ENCODE measurements at regions not wholly inside any gene's neighbourhood (a gene's known extent, or its start where the extent isn't known, plus 50 kb on each side); places are given as distances from the start of the nearest gene placed in this dataset.
"Not testable (repeated sequence)": the region's sequence is repeated elsewhere in the genome, so short reads cannot be mapped to it uniquely, and the experiment has no call there.

DNA sequence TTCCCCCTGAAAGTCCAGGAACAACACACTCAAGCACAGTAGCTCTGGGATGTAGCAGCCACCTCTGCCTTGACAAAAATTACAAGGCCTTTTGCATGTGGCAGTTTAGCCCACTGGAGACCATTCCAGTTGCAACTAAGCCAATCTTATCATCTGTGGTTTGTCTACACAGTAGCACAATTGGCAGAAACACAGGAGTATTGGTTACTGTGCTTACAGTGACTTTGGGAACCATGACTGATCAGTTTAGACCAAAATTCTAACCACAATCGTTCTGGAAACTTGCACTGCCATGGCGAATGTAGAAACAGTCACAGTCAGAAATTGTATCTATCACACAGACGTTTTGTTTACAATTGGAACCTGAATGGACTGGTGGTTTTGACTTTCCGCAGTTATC, 403.7 kb upstream of the MEIS1 start:
- no peak for DNase-seq

DNA sequence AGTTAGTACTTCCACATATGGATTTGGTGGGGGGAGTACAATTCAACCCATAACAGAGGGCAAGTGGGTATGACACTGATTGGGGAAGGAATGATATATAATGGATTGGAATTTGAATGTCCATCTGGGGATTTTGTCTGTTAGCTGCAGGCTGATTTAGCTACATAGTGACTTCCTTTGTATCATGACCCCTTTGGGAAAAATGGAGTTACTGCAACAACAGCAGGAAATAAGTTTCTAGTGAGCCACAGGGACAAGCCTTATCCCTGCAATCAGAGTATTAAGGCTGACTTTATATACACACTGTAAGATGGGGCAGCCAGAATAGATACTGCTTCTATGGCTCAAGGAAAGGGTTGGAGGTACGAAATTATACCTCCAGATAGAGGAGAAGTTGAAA, 404.4 kb upstream of the MEIS1 start:
- no peak for DNase-seq

DNA sequence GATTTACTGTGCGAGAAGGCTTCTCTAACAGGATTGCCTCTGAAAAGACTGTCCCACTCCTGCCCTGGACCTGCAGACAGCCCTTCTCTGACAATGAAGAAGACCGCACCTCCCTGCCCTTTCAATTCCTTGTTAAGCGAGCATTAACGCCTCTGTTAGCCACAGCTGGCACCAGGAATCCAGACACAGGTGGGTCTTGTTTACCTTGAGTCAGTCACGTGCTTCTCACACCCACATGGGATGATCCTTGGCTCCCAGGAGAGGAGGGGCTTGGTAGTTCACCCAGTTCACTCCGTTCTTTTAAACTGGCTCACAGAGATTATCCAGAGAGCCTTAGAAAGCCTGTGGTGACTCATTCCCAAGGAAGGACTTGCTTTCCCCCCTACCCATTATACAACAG, 410.5 kb upstream of the MEIS1 start:
- no peak for DNase-seq

DNA sequence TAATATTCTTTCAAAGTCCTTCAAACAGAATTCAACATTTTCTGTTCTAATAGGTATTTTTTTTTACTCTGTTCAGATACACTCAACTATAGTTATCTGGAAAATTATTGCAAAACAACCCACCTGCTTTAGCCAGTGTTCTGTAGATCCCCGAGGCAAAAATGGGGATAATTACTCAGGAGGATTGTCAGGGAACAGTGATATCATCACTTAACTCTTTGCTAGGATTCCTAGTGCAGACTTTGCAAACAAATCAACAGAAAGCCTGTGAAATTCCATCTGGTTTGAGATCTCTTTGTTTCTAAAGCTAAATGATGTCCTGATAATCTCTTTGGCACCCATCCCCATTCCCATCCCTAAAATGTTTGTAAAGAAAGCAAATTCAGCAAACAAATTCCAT, 413.6 kb upstream of the MEIS1 start:
- no peak for DNase-seq

DNA sequence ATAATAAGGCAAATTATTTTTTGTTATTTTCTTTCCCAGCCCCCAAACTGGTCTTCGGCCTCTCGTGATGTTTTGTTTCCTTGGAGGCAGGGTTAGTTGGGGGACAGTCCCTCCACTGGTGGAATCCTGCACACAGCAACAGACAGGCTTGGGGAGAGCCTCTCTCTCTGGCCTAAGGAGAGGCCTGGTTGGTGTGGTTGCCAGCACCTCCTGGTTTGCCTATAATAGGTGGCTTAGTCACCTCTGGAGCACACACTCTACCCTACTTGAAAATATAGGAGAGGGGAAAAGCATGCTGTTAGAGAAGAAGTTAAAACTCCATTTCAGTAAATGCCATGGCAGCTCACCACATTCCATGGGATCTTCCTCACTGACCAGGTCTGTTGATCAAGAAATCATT, 417.2 kb upstream of the MEIS1 start:
- DNase-seq, result no peak

DNA sequence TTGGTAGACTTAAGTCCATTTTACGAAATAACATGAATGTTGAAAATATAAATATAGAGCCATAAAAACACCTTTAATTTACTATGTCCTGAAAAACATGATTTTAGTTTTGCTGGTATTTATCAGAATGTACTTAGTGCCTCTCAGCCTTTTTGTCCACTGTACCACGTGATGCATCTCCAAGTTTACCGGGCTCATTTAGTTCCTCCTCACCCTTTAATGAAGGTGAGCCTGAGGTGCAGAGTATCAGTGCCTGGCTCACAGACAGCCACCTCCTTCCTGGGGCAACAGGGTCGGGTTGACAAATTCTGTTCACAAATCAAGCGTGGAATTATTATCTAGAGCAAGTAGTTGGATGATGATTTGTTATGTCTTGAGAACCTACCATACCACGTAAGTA, 420.5 kb upstream of the MEIS1 start:
- no peak for DNase-seq

DNA sequence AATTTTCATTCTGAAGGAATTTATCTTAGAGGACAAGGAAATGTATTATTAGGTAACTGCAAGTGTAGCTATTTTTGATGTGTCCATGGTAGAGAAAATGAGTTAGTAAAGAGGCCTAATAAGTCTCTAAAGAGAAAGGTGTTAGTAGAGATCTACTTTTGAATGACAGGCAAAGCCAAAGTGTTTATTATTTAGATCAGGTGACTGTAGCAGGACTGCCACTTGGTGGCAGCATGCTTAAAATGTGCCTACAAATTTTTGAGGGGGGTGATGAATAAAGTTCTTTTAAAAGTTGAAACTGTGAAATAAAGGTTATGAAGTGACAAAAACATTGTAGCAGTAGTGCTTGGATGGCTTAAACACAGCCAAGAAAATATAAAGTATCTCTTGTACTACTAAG, 421.5 kb upstream of the MEIS1 start:
- no peak for DNase-seq

DNA sequence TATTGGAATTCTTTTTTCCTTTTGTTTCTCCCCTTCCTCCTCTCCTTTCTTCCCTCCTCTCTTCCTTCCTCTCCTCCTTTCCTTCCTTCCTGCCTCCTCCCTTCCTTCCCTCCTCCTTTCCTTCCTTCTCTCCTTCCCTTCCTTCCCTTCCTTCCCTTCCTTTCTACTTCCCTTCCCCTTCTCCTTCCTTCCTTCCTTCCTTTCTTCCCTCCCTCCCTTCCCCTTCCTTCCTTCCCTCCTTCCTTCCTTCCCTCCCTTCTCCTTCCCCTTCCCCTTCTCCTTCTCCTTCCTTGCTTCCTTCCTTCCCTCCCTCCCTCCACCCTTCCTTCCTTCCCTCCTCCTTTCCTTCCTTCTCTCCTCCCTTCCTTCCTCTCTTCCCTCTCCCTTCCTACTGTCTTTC, 431.0 kb upstream of the MEIS1 start:
- no peak for DNase-seq

DNA sequence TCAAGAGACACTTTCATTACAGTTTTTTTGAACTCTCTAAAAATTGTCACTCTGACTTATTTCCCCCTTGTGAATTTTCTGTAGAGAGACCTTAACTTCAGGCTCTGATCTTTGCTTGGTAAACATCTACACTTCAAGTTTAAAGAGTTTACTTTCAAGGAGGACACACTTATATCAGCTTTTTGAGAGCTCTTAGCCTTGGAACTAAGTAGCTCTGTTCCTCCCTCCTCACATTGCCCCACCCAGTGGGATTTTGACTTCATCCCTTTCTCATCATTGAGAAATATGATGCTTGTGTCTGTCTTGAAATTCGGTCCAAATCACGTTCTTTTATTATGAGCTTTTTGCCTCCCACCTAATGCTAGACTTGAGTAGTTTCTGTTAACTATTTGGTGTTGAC, 433.4 kb upstream of the MEIS1 start:
- DNase-seq, result no peak

DNA sequence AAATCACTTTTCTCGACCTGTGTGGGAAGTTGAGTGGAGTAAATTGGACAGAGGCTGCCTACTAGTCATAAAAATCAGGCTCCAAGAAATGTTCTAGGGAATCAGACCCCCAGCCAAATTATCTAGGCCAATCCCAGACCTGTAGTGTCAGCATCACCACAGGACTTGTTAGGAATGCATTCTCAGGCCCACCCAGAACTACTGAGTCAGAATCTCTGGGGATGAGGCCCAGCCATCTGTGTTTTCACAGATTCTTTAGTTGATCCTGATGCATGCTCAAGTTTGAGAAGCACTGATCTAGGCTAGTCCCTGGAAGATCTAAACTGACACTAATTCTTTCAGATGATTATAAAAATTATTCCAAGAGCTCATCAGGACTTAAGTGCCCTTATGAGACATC, 434.0 kb upstream of the MEIS1 start:
- no peak for DNase-seq

DNA sequence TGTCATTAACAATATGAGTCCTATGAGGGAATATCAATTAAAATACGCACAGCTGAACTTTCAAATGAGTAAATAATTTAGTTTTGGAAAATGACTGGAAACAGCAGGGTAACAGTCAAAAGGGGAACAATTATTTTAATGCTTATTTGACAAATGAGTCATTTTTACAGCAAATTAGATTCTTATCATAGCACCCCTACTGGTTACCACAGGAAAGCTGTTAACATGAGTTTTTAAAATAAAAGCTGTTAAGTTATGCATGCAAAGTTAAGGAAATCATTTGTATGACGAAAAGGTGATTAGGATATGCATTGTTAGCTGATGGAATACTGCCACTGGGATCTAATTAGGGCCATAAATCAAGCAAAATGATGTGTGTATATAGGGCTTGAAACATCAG, 435.1 kb upstream of the MEIS1 start:
- DNase-seq, result no peak

DNA sequence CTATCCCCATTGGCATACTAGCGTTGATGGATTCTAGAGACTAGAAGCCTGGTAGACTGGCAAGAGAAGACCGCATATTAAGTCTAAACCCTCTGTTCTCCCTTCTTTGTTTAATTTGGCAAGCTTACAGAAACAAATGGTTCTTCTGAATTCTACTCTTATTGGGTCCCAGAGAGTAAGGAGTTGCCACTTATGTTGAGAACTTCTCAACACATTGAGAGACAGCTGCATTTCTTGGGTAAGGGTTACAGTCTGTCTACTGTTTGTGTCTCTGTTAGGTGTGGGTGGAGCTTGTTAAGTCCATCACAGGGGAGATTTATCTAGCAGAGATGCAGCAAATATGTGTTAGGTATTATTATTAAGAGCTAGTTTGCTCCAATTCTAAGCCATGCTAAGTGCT, 435.8 kb upstream of the MEIS1 start:
- no peak for DNase-seq

DNA sequence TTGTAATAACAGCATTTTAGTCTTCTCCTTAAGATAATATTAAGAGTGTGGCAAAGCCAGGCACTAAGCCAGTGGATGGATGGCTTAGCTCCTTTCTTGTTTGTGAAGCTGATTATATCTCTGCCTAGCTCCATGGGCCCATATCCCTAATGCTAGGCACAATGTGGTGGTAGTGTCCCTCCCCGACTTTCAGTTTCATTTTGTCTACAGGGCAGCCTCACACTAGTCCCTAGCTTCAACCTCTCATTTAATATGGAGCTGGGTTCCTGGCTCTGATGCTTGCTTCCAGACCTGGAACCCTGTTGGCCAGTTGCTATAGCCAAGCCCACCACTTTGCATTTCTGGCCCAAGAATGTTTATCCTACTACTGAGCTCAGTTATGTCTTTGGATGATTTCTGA, 437.0 kb upstream of the MEIS1 start:
- DNase-seq, result no peak

DNA sequence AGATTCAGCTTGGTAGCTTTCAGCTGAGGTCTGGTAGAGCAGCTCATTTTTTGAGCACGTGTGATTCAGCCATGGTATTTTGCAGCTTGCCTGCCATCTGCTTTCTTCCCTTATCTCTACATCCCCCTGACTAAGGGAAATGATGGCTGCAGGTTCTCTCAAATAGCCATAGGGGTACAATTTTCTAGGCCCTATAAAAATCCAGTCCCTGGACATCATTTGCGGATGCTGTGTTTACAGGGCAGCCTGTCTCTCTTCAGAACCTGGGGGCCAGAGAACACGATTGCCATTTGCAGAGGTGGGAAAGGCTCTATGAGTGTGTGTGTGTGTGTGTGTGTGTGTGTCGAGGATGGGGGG, 442.7 kb upstream of the MEIS1 start:
- DNase-seq, result no peak

DNA sequence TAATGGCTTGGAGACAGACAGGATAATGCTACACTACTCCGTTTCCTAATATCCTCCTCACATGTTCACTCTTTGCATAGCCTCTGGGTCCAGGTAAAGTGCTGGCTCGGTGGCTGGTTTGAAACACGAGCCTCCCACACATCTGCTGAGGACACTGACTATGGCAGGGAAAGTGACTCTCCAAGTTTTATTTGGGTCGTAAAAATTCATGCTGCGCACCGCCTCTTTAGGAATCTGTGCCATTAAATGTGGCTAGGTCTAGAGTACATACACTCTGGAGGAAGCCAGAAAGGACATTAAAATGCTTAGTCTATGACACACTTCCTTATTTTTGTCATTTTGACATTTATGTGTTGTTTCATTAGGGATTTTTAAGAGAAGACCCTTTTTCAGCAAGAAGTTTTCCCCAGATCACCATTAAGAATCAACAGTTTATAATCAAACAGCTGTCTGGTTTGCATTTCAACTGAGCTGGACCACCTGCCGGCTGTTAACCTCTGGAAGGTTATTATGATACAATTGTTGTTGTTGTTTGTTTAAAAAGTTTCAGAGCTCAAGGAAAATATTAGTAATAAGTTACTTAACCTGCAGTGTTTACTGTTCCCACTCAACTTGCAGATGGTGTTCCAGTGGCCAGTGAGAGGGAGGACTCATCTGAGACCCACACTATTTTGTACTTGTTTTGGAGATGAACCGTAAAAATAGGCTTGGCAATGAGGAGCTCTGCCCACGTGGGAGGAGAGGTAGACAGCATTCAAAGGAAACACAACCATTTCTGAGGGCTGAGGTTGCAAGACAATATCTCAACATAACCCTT, 443.3 kb upstream of the MEIS1 start:
- DNase-seq, result no peak

DNA sequence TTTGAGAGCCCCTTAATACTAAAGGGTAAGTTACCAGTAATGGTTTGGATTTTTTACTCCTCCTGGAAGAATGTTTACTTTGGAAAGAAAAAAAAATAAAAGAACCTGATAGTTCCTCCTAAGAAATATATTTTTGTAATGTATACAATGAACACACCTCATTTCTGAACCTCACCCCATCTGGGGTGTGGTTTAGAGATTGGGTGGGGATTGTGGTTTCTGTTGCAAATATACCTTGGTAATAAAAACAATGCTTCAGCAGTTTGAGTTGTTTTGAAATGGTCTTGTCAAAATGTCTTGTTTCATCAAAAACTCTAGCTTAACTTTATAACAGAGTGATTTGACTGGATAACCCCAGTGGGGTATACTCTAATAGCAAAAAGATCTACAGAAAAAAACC, 448.9 kb upstream of the MEIS1 start:
- DNase-seq, result no peak

DNA sequence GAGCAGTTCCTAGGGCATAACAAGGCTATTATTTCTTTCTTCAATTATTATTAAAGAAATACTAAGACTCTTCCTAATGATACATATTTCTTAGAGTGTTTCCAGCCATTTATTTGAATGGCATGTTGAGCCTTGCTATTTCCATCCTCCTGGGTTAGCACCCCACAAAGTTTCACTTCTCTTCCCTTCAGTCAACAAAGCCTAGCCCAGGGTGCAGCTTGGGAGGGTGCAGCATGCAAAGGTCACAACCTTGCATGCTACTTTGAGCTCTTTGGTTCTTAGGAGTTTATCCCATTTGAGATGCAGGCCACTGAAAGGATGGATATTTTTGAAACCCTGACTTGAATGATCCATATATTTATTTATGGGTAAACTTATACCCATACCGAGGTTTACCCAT, 454.4 kb upstream of the MEIS1 start:
- no peak for DNase-seq

DNA sequence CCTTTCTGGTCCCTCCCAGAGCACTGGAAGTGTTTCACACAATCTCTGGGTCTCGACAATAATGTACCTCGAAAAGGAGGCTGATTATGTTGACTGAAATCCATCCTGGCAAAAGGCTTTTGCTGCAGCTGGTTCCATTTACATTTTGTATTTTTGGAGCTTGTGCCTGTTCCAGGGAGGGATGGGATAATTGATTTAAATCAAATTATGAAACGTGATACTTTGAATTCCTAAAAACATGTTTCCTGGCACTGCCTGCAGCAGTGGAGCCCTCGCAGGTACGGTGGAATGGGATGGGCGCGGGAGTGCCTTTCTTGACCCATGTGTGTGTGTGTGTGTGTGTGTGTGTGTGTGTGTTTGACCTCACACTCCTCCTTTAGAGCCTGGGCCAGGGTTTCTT, 455.5 kb upstream of the MEIS1 start:
- no peak for DNase-seq

DNA sequence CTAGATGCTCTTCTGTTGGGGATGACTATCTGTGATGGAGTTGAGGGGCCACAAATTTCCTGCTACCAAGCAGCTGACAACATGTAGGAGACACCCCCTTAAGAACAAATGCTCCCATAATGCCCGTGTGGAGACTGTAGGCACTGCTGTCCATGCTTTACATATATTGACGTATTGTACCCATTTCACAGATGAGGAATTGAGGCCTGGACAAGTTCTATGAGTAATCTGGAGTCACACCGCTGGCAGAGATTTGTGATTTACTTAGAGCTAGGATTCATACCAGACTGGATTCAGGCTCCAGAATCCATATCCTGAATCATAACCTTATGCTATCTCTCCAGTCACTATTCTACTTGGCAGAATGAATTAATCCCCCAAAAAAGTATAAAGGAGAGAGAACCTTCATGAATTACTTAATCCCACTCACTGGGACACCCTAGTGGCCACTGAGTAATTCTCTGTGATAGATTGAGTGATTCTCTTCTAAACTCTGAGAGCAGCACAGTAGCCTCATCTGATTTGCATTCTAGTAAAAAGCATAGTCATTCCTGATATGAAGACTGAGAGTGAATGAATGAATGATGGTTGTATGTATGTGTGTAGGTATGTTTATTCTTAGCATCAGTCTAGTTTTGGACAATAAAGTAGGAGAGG, 460.7 kb upstream of the MEIS1 start:
- no peak for DNase-seq

DNA sequence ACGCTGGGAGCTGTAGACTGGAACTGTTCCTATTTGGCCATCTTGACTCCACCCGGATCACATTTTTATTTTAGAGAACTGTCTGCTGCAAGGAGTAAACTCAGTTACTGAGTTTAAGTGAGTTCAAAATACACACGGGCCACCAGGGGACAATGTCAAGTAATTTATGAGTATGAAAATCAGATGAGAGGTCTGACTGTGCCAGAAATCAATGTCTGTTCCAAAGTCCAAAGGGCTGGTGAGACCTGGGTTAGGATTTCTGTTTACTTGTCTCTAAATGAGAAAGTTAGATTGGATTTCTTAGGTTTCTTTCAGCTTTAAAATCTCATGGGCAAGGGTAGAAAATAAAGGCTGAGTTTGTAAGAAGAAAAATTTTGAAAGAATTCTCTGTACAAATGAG, 465.8 kb upstream of the MEIS1 start:
- no peak for DNase-seq

DNA sequence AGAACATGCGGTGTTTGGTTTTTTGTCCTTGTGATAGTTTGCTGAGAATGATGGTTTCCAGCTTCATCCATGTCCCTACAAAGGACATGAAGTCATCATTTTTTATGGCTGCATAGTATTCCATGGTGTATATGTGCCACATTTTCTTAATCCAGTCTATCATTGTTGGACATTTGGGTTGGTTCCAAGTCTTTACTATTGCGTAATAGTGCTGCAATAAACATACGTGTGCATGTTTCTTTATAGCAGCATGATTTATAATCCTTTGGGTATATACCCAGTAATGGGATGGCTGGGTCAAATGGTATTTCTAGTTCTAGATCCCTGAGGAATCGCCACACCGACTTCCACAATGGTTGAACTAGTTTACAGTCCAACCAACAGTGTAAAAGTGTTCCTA, 471.6 kb upstream of the MEIS1 start:
- not testable (repeated sequence) for DNase-seq

DNA sequence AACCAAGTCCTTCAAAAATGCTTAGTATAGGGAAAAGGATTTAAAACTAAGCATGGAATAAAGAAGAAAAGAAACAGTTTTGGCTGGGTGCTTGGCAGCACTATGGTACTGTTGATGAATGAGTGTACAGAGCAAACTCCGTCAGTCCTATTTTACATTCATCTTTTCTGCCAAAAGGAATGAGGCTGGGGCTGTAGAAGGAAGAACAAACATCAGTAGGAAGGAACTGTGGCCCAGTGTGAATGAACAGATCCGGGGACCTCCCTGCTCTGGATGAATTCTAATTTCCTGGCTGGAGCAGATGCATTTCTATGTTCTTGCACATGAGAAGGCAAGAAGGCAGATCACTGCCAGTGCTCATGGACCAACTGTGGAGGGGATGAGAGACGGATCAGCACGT, 474.0 kb upstream of the MEIS1 start:
- DNase-seq, result peak in 17 of 51 donors; percentile 0 to 56 (median 8)

DNA sequence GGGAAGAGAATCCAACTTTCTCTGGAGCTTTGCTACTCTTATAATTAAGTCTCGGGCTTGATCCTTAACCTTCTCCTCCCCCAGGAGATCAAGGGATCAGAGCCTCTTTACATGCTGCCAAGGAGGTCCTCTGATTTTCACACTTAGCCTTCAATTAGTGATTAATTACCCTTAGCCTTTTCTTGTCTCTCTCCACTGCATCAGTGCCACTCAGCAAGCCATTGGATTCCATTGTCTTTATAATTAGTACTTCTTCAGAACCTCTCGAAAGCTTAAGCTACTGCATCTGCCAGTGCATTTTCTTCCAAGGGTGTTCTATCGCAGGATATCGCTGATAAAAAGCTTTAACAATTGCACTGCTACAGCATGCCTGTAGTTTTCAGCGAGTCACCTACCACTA, 477.0 kb upstream of the MEIS1 start:
- no peak for DNase-seq

DNA sequence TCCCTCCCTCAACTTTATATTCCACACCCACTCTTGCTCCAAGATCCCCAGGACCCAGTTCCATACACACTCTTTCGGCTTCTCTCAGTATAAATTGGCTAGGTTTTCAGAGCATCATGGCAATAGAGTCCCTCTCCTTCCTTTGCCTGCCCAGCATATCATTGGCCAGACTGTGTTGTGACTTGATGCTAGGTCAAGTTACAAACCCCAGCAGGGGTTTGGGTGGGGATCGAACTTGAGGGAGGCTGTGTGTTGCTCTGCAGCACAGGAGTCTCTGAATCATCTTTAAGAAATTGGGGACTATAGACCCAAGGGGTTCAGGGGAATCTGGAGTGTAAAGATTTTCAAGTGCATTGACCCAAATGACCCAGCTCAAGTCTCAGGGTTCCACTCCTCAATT, 477.5 kb upstream of the MEIS1 start:
- no peak for DNase-seq

All from hypothalamus (tissue), 51 donors.